Urothelium cell line (cell line): ENCODE measurements at regions not wholly inside any gene's neighbourhood (a gene's known extent, or its start where the extent isn't known, plus 50 kb on each side); places are given as distances from the start of the nearest gene placed in this dataset.
"Not testable (repeated sequence)": the region's sequence is repeated elsewhere in the genome, so short reads cannot be mapped to it uniquely, and the experiment has no call there.

ENCODE experiments used
- DNase-seq: peaks from one replicate; pipeline ENCODE4 v3.0.0; 2011; ENCODE audit warnings: low spot score, mixed read lengths
- FAIRE-seq: peaks from 2 replicates; lab custom pipeline; 2011; peaks lifted over from hg19 to GRCh38; lab: Jason Lieb, UNC

GRCh38 chr3:160047876-160048275, 59.2 kb downstream of the IL12A start:
- DNase-seq (no peak), FAIRE-seq (no peak)

- no peak for FAIRE-seq
- no peak for DNase-seq
Observed at GRCh38 chr3:160049038-160049437, 60.4 kb downstream of the IL12A start.

- DNase-seq (no peak), FAIRE-seq (no peak)
Observed at GRCh38 chr3:160049565-160049964, 60.9 kb downstream of the IL12A start.

GRCh38 chr3:160049988-160050387, 61.4 kb downstream of the IL12A start:
- DNase-seq (no peak), FAIRE-seq (no peak)

- no peak for DNase-seq
- no peak for FAIRE-seq
Observed at GRCh38 chr3:160052385-160053047, 63.9 kb downstream of the IL12A start.

- FAIRE-seq (no peak), DNase-seq (no peak)
Observed at GRCh38 chr3:160053048-160053391, 64.4 kb downstream of the IL12A start.

GRCh38 chr3:160054862-160055261, 66.2 kb downstream of the IL12A start:
- FAIRE-seq, DNase-seq: not testable (repeated sequence)

GRCh38 chr3:160055659-160056058, 67.0 kb downstream of the IL12A start:
- FAIRE-seq (no peak), DNase-seq (no peak)

GRCh38 chr3:160057331-160057730, 68.7 kb downstream of the IL12A start:
- DNase-seq = no peak
- FAIRE-seq = no peak

- DNase-seq (no peak), FAIRE-seq (no peak)
Observed at GRCh38 chr3:160060409-160061027, 71.9 kb downstream of the IL12A start.

- DNase-seq = no peak
- FAIRE-seq = no peak
Observed at GRCh38 chr3:160061525-160061924, 72.9 kb downstream of the IL12A start.

GRCh38 chr3:160065282-160065681, 76.6 kb downstream of the IL12A start:
- FAIRE-seq (no peak), DNase-seq (no peak)

GRCh38 chr3:160065786-160066185, 77.2 kb downstream of the IL12A start:
- FAIRE-seq (no peak), DNase-seq (no peak)

GRCh38 chr3:160069986-160070385, 81.4 kb downstream of the IL12A start:
- FAIRE-seq (no peak), DNase-seq (no peak)

- no peak for FAIRE-seq
- no peak for DNase-seq
Observed at GRCh38 chr3:160076519-160076918, 87.9 kb downstream of the IL12A start.

- FAIRE-seq (no peak), DNase-seq (no peak)
Observed at GRCh38 chr3:160078533-160078932, 89.9 kb downstream of the IL12A start.

GRCh38 chr3:160081958-160082533, 93.4 kb downstream of the IL12A start:
- DNase-seq = no peak
- FAIRE-seq = no peak

GRCh38 chr3:160084998-160085397, 96.4 kb downstream of the IL12A start:
- DNase-seq (no peak), FAIRE-seq (no peak)

- FAIRE-seq (no peak), DNase-seq (no peak)
Observed at GRCh38 chr3:160088492-160089137, 100.0 kb downstream of the IL12A start.

GRCh38 chr3:160090653-160091052, 102.0 kb downstream of the IL12A start:
- DNase-seq (no peak), FAIRE-seq (no peak)

GRCh38 chr3:160091441-160091840, 102.8 kb downstream of the IL12A start:
- DNase-seq (no peak), FAIRE-seq (no peak)

GRCh38 chr3:160092760-160093159, 104.1 kb downstream of the IL12A start:
- no peak for FAIRE-seq
- DNase-seq = no peak
